Transverse colon (tissue), 3 donors: ENCODE measurements at regions not wholly inside any gene's neighbourhood (a gene's known extent, or its start where the extent isn't known, plus 50 kb on each side); places are given as distances from the start of the nearest gene placed in this dataset.

ENCODE experiments used
- EP300 ChIP-seq: sonication (generic); formaldehyde crosslinking; IDR thresholded peaks from one replicate; pipeline ENCODE4 v1.6.1; 2017; ENCODE audit warnings: antibody characterized with exemption, low read depth
- POLR2A ChIP-seq: fragments of 450-650 bp; IDR thresholded peaks from one replicate; pipeline ENCODE4 v1.6.1; 2016; ENCODE audit warnings: antibody characterized with exemption, mild to moderate bottlenecking, moderate library complexity
- TF ChIP-seq, protein P1 (sequence below), 5 experiments: fragments of 200-600 bp in 3 of 5; fragments of 450-650 bp in 2 of 5; sonication (generic) in 3 of 5; IDR thresholded peaks; 1 replicate in 2 of 5; 2 replicates in 3 of 5; pipeline ENCODE4 v1.5.1; 2016 to 2017; ENCODE audit warnings: antibody characterized with exemption in 5 of 5, inconsistent platforms in 3 of 5, mild to moderate bottlenecking in 2 of 5, moderate library complexity in 1 of 5

DNA sequence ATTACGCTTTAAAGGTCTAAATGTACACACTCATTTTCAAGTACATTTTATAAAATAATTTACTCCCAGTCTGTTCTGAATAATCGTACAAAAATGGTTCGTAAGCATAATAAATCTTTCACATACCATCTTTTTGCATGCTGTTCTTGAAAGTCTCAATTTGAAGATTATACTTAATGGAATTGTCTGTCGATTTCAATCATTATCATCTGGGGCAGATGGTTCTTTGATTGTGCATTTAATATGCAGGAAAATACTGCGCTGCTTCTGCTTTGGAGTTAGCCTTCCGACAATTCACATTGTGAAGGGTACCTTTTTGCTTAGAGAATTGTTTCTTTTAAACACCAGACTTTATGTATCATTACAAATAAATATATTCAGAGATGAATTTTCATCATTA is 262.8 kb downstream of the ABCC12 start:
- no peak for TF ChIP-seq POLR2A
- TF ChIP-seq, protein P1, sequence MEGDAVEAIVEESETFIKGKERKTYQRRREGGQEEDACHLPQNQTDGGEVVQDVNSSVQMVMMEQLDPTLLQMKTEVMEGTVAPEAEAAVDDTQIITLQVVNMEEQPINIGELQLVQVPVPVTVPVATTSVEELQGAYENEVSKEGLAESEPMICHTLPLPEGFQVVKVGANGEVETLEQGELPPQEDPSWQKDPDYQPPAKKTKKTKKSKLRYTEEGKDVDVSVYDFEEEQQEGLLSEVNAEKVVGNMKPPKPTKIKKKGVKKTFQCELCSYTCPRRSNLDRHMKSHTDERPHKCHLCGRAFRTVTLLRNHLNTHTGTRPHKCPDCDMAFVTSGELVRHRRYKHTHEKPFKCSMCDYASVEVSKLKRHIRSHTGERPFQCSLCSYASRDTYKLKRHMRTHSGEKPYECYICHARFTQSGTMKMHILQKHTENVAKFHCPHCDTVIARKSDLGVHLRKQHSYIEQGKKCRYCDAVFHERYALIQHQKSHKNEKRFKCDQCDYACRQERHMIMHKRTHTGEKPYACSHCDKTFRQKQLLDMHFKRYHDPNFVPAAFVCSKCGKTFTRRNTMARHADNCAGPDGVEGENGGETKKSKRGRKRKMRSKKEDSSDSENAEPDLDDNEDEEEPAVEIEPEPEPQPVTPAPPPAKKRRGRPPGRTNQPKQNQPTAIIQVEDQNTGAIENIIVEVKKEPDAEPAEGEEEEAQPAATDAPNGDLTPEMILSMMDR (IDR thresholded peaks at IDR 0.05): no peak
- TF ChIP-seq EP300: no peak
